Ishikawa (cell line): ENCODE measurements at regions not wholly inside any gene's neighbourhood (a gene's known extent, or its start where the extent isn't known, plus 50 kb on each side); places are given as distances from the start of the nearest gene placed in this dataset.

Experiments used
- CEBPB ChIP-seq: IDR thresholded peaks from 2 replicates; pipeline ENCODE4 v1.6.1; 2012
- CREB1 ChIP-seq: IDR thresholded peaks from 2 replicates; pipeline ENCODE4 v1.6.1; 2012; ENCODE audit warnings: low read depth
- EGR1 ChIP-seq: IDR thresholded peaks from 2 replicates; pipeline ENCODE4 v1.6.1; 2012
- EP300 ChIP-seq: IDR thresholded peaks from 2 replicates; pipeline ENCODE4 v1.6.1; 2012; ENCODE audit warnings: borderline replicate concordance
- FOXM1 ChIP-seq: IDR thresholded peaks from 2 replicates; pipeline ENCODE4 v1.6.1; 2012; ENCODE audit warnings: low read depth, borderline replicate concordance
- NFIC ChIP-seq: IDR thresholded peaks from 2 replicates; pipeline ENCODE4 v1.6.1; 2012
- RAD21 ChIP-seq: IDR thresholded peaks from 2 replicates; pipeline ENCODE4 v1.6.1; 2012; ENCODE audit warnings: low read depth
- TAF1 ChIP-seq: IDR thresholded peaks from 2 replicates; pipeline ENCODE4 v1.6.1; 2012; ENCODE audit warnings: low read depth, mild to moderate bottlenecking
- TCF12 ChIP-seq: IDR thresholded peaks from 2 replicates; pipeline ENCODE4 v1.6.1; 2012; ENCODE audit warnings: low read depth
- TEAD4 ChIP-seq: IDR thresholded peaks from 2 replicates; pipeline ENCODE4 v1.6.1; 2012
- YY1 ChIP-seq: IDR thresholded peaks from 2 replicates; pipeline ENCODE4 v1.6.1; 2012; ENCODE audit warnings: low read depth
- ZBTB7A ChIP-seq: IDR thresholded peaks from 2 replicates; pipeline ENCODE4 v1.6.1; 2012; ENCODE audit warnings: low read depth
- TF ChIP-seq, protein P1 (sequence below): IDR thresholded peaks from 2 replicates; pipeline ENCODE4 v1.6.1; 2012; ENCODE audit warnings: low read depth, mild to moderate bottlenecking
- TF ChIP-seq, protein P2 (sequence below): IDR thresholded peaks from 2 replicates; pipeline ENCODE4 v1.6.1; 2012
- TF ChIP-seq, protein P3 (sequence below): IDR thresholded peaks from 2 replicates; pipeline ENCODE4 v1.6.1; 2012

DNA sequence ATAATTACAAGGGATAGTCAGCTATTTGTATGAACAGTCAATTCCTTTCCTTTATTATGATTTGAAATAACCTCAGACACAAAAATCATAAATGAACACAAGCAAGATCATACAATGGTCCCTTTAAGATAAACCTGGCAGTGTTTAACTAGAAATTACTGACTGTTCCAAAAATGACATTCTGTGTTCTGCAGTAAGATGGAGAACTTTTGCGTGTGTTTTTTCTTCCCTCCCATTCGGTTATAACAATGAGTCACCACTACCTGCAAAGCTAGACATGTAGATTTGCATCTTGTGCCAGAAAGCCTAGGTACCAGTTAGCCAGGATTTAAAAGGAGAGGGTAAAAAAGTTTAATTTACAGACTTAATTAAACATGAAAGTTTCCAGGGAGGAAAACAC lies 248.2 kb upstream of the ADAMTS9 start:
- TF ChIP-seq TAF1 (no peak), EP300 (no peak), FOXM1 (no peak), RAD21 (no peak)

DNA sequence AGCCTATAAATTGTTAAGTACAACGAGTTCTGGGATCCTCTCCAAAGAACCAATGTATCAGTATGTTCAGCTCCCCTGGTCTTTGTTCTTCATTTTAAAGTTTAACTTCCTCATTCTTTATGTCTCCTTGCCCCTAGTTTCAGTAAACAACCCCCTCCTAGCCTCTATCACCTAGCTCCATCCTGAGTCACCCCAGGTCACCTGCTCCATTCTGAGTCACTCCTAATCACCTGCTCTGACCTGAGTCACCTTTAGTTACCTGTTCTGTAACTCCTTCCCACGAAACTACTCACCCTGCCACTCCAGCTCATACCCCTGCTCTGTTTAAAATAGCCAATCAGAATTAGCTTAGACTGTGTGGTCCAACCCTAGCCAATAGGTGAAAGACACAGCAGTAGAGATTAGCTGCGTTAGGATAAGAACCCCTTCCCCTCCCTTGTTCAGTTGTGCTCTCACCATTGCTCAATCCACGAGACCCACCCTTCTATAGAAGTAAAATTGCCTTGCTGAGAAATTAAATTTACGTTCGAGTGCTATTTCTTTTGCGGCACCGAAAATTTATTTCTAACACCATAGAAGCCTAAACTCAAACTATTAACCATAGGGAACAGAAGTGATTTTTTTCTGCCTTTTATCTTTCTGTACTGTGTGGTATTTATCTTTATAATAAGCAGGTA lies 245.0 kb upstream of the ADAMTS9 start:
- TF ChIP-seq, protein P1, sequence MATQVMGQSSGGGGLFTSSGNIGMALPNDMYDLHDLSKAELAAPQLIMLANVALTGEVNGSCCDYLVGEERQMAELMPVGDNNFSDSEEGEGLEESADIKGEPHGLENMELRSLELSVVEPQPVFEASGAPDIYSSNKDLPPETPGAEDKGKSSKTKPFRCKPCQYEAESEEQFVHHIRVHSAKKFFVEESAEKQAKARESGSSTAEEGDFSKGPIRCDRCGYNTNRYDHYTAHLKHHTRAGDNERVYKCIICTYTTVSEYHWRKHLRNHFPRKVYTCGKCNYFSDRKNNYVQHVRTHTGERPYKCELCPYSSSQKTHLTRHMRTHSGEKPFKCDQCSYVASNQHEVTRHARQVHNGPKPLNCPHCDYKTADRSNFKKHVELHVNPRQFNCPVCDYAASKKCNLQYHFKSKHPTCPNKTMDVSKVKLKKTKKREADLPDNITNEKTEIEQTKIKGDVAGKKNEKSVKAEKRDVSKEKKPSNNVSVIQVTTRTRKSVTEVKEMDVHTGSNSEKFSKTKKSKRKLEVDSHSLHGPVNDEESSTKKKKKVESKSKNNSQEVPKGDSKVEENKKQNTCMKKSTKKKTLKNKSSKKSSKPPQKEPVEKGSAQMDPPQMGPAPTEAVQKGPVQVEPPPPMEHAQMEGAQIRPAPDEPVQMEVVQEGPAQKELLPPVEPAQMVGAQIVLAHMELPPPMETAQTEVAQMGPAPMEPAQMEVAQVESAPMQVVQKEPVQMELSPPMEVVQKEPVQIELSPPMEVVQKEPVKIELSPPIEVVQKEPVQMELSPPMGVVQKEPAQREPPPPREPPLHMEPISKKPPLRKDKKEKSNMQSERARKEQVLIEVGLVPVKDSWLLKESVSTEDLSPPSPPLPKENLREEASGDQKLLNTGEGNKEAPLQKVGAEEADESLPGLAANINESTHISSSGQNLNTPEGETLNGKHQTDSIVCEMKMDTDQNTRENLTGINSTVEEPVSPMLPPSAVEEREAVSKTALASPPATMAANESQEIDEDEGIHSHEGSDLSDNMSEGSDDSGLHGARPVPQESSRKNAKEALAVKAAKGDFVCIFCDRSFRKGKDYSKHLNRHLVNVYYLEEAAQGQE: no peak
- TF ChIP-seq CEBPB: no peak
- TF ChIP-seq EGR1: no peak
- no peak for TF ChIP-seq RAD21
- TF ChIP-seq CREB1: no peak
- no peak for TF ChIP-seq ZBTB7A
- TF ChIP-seq, protein P2, sequence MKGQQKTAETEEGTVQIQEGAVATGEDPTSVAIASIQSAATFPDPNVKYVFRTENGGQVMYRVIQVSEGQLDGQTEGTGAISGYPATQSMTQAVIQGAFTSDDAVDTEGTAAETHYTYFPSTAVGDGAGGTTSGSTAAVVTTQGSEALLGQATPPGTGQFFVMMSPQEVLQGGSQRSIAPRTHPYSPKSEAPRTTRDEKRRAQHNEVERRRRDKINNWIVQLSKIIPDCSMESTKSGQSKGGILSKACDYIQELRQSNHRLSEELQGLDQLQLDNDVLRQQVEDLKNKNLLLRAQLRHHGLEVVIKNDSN: no peak
- TF ChIP-seq TCF12: no peak
- TF ChIP-seq, protein P3, sequence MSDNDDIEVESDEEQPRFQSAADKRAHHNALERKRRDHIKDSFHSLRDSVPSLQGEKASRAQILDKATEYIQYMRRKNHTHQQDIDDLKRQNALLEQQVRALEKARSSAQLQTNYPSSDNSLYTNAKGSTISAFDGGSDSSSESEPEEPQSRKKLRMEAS: no peak
- no peak for TF ChIP-seq YY1
- no peak for TF ChIP-seq EP300
- no peak for TF ChIP-seq TAF1
- no peak for TF ChIP-seq FOXM1
- TF ChIP-seq NFIC: no peak
- no peak for TF ChIP-seq TEAD4

DNA sequence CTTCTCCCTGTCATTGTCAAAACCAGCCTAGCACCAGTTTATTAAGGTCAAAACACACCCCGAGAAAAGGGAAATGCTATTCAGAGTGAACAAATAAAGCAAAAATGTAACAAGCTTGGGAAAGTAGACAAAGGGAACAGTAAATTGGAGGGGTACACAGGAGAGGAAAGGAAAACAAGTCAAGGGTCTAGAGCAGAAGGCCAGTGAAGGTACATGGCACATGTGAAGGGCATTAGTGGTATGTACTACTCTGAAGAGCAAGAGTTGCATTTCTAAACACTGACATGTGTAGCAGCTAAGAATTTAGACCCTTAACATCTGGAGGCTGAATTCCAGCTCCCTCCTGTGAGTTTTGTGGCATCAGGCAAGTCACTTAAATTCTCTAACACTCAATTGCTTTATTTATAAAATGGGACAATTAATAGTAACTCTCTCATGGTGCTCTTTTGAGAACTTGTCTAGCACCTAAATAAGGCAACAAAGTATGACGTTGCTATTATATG lies 244.3 kb upstream of the ADAMTS9 start:
- TF ChIP-seq RAD21 (no peak), CREB1 (no peak), NFIC (no peak), YY1 (no peak), ZBTB7A (no peak), CEBPB (no peak), TCF12 (no peak), TEAD4 (no peak), EP300 (no peak), FOXM1 (no peak), EGR1 (no peak), TAF1 (no peak)
- TF ChIP-seq, protein P3: no peak
- TF ChIP-seq, protein P2: no peak
- TF ChIP-seq, protein P1: no peak

DNA sequence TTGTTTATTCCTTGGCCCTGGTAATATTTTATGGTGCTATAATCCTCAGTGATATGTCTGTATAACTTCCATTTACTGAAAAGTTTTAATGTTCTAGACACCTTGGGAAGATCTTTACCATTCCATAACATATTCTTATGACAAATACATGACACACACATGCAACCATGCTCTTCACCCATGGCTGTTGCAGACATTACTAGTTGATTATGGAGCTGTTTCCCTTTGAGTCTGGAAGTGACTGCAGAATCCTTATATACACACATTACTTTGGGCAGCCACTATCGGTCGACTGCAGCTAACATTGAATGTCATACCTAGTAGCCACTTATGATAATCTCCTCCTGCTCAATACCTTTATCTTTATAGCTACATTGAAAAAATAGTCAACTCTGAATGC lies 243.1 kb upstream of the ADAMTS9 start:
- TF ChIP-seq CREB1: no peak

DNA sequence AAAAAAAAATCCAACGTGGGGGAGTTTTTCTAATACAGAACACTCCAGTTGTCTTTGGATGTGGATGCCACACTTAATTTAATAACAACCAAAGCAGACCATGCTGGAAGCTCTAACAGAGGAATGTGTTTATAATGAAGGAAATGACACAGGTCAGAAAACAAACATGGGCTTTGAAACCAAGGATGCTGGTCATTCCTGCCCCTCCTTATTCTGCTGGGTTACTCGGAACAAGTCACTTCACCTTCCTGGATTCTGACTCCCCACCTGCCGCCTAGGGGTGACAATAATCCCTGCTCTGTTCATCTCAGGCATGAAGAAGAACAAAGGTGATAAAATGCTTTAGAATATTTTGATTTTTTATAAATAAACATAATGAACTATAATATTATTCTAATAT lies 240.9 kb upstream of the ADAMTS9 start:
- TF ChIP-seq TEAD4 (no peak), RAD21 (no peak), CREB1 (no peak), CEBPB (no peak), EGR1 (no peak), YY1 (no peak)
- TF ChIP-seq, protein P3: no peak

DNA sequence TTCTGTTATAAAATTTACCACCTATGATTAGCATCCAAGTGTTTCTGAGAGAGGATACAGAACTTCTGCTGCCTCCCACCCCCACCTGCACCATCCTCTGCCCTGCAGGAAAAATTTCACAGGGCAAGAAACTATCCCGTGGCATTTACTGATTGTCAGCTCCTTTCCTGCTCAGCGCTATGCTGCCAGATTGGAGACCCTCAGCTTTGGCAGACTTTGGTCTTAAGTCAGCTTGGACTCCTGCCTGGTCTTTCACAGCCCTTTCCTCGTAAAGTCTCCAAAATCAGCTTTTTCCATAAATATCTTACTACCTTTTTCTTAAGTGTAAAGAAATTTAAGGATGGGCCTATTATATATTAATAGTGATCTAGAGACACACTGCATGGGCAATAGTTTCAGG lies 239.9 kb upstream of the ADAMTS9 start:
- TF ChIP-seq ZBTB7A: no peak
- no peak for TF ChIP-seq EP300
- no peak for TF ChIP-seq CREB1
- no peak for TF ChIP-seq NFIC
- no peak for TF ChIP-seq TCF12
- no peak for TF ChIP-seq FOXM1
- TF ChIP-seq YY1: no peak
